Mammary epithelial cell (primary cell): ENCODE measurements at regions not wholly inside any gene's neighbourhood (a gene's known extent, or its start where the extent isn't known, plus 50 kb on each side); places are given as distances from the start of the nearest gene placed in this dataset.

ENCODE experiments used
- CTCF ChIP-seq, 2 donors: IDR thresholded peaks in 1 of 2; conservative IDR thresholded peaks in 1 of 2; 2 replicates each; pipeline ENCODE4 v1.5.1; 2011 to 2012; ENCODE audit warnings: inconsistent platforms in 2 of 2, low read length in 2 of 2, mild to moderate bottlenecking in 2 of 2, control low read depth in 1 of 2, low read depth in 1 of 2; ENCODE audit not compliant: insufficient read depth in 1 of 2; ENCODE audit errors: extremely low read depth in 1 of 2
- EZH2 ChIP-seq: IDR thresholded peaks from 2 replicates; pipeline ENCODE4 v1.6.1; 2012; ENCODE audit warnings: low read length, inconsistent platforms, borderline replicate concordance

DNA sequence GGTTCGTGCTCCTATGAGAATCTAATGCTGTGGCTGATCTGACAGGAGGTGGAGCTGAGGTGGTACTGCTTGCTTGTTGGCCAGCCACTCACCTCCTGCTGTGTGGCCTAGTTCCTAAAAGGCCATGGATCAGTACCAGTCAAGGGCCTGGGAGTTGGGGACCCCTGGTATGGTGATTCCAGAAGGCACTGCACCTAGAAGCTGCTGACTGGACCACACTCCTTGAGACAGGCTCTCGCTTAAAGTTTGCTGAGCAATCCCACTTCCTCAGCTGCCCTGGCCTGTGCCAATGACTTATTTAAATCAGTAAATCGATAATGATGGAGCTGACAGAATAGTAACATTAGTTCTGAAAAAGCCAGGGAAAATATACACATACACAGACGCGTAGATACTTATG, 98.6 kb upstream of the LYZL2 start:
- TF ChIP-seq CTCF (conservative IDR thresholded peaks at IDR 0.05 in 1 of 2, IDR thresholded peaks at IDR 0.05 in 1 of 2; ENCODE audit: extremely low read depth in 1 of 2, insufficient read depth in 1 of 2, low read depth in 1 of 2, low read length in 2 of 2) (no peak), EZH2 (no peak)
